ENCODE measurements at regions not wholly inside any gene's neighbourhood (a gene's known extent, or its start where the extent isn't known, plus 50 kb on each side); places are given as distances from the start of the nearest gene placed in this dataset.

DNA sequence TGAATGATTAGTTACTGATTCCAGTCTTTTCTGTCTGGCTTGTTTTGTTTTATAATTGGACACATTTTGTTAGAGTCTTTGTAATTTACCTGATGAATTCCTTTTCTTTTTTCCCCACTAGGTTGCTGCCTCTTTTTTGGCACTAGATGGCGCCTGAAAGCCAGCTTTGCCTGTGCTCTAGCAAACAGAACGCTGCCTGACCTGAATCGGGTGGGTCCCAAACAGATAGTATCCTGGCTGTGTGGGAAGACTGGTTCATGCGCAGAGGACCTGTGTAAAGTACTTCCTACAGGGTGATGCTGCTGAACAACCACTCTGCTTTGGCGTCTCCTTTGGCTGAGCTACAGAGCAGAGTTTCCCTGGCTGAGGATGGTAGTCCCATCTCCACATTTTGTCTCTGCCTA, 288.2 kb downstream of the IKZF2 start:
- H3K36me3 ChIP-seq (ENCODE audit: control insufficient read depth, insufficient read depth, low read length) = no peaks in the 10 kb centered on the region
- FAIRE-seq (no peak), DNase-seq (ENCODE audit: low read depth) (peak; percentile 48)
- H3K27me3 ChIP-seq (ENCODE audit: control insufficient read depth, insufficient read depth, low read length) = no peaks in the 10 kb centered on the region
- no peak overlapping the region for H3K4me3 ChIP-seq (ENCODE audit: low read depth, low read length)
- peak; percentile 46 for TF ChIP-seq CTCF (IDR thresholded peaks at IDR 0.05; ENCODE audit: insufficient read depth, low read length, severe bottlenecking)

DNA sequence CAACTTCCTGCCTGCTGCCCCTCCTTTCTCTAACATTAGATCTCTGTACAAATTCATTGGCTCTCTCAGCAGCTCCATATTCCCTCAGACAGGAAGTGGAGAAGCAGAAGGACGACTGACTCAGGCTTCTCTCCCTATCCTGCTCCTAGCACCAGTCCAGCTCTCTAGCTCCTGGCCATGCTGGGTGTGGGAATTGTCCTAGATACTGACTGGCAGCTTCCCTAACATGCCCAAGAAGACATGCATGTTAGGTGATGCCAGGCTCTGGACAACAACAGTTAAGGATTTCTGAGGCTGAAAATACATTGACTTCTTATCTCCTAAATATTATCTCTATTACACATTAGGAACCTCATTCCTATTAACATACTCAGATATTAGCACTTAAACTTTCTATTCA, 292.9 kb downstream of the IKZF2 start:
- H3K27me3 ChIP-seq (ENCODE audit: control insufficient read depth, insufficient read depth, low read length) = no peaks in the 10 kb centered on the region
- FAIRE-seq (no peak), DNase-seq (ENCODE audit: low read depth) (peak; percentile 36)
- TF ChIP-seq CTCF (IDR thresholded peaks at IDR 0.05; ENCODE audit: insufficient read depth, low read length, severe bottlenecking) = no peak
- H3K4me3 ChIP-seq (ENCODE audit: low read depth, low read length) = no peak overlapping the region
- H3K36me3 ChIP-seq (ENCODE audit: control insufficient read depth, insufficient read depth, low read length) = no peaks in the 10 kb centered on the region

DNA sequence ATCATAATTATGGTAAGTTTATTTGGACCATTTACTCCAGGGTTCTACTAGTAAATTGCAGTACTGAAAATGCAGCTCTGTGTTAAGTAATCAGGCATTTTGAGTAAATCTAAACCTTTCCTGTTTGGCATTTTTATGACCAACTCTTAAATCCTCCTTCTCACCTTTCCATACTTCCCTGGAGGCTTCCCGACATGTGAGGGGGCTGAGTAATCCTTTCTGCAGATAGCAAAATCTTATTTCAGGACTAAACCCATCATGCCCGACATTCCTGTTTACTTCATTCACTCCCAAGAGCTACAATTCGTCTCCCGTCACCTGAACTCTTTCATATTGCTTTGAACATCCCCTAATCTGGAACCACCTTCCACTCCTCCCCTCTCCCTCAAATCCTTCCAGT, 296.6 kb downstream of the IKZF2 start:
- no peak for TF ChIP-seq CTCF (IDR thresholded peaks at IDR 0.05; ENCODE audit: insufficient read depth, low read length, severe bottlenecking)
- Histone ChIP-seq H3K27me3 (ENCODE audit: control insufficient read depth, insufficient read depth, low read length) (no peaks in the 10 kb centered on the region), H3K4me3 (ENCODE audit: low read depth, low read length) (no peak overlapping the region), H3K36me3 (ENCODE audit: control insufficient read depth, insufficient read depth, low read length) (no peaks in the 10 kb centered on the region)
- DNase-seq (ENCODE audit: low read depth) (peak; percentile 82), FAIRE-seq (no peak)

GRCh38 chr2:212854116-212854515, 297.3 kb downstream of the IKZF2 start:
- no peak overlapping the region for H3K4me3 ChIP-seq (ENCODE audit: low read depth, low read length)
- no peaks in the 10 kb centered on the region for H3K27me3 ChIP-seq (ENCODE audit: control insufficient read depth, insufficient read depth, low read length)
- FAIRE-seq (no peak), DNase-seq (ENCODE audit: low read depth) (peak; percentile 86)
- H3K36me3 ChIP-seq (ENCODE audit: control insufficient read depth, insufficient read depth, low read length) = no peaks in the 10 kb centered on the region
- TF ChIP-seq CTCF (IDR thresholded peaks at IDR 0.05; ENCODE audit: insufficient read depth, low read length, severe bottlenecking) = no peak

DNA sequence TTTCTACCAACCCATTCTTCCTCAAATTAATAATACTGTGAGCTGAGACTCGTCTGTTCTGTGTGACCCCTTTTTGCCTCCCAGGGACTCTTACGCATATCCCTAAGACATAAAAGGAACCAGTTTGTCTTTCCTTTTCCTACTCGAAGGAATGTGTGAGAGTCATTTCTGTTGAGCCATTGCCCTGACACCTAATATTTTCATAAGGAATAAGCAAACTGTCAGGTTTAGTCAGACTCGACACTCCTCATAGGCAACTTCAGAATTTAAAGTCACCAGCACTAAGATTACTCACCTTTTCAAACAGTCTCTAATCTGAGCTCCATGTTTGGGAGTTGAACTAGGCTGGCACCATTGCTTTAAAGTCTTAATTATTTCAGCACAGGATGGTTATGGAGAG, 305.5 kb downstream of the IKZF2 start:
- no peak for TF ChIP-seq CTCF (IDR thresholded peaks at IDR 0.05; ENCODE audit: insufficient read depth, low read length, severe bottlenecking)
- DNase-seq (ENCODE audit: low read depth) (peak; percentile 96), FAIRE-seq (no peak)
- Histone ChIP-seq H3K4me3 (ENCODE audit: low read depth, low read length) (no peak overlapping the region), H3K36me3 (ENCODE audit: control insufficient read depth, insufficient read depth, low read length) (no peaks in the 10 kb centered on the region), H3K27me3 (ENCODE audit: control insufficient read depth, insufficient read depth, low read length) (no peaks in the 10 kb centered on the region)

GRCh38 chr2:212843409-212844199, 305.0 kb upstream of the ERBB4 start:
- no peak for FAIRE-seq
- no peak overlapping the region for H3K4me3 ChIP-seq (ENCODE audit: low read depth, low read length)

More at GRCh38 chr2:212843409-212844199, 305.0 kb upstream of the ERBB4 start:
- Histone ChIP-seq H3K27me3 (ENCODE audit: control insufficient read depth, insufficient read depth, low read length) (no peaks in the 10 kb centered on the region), H3K36me3 (ENCODE audit: control insufficient read depth, insufficient read depth, low read length) (no peaks in the 10 kb centered on the region)
- no peak for TF ChIP-seq CTCF (IDR thresholded peaks at IDR 0.05; ENCODE audit: insufficient read depth, low read length, severe bottlenecking)
- peak; percentile 92 for DNase-seq (ENCODE audit: low read depth)

Data from bronchial epithelial cell (primary cell).